ENCODE measurements at regions not wholly inside any gene's neighbourhood (a gene's known extent, or its start where the extent isn't known, plus 50 kb on each side); places are given as distances from the start of the nearest gene placed in this dataset.

DNA sequence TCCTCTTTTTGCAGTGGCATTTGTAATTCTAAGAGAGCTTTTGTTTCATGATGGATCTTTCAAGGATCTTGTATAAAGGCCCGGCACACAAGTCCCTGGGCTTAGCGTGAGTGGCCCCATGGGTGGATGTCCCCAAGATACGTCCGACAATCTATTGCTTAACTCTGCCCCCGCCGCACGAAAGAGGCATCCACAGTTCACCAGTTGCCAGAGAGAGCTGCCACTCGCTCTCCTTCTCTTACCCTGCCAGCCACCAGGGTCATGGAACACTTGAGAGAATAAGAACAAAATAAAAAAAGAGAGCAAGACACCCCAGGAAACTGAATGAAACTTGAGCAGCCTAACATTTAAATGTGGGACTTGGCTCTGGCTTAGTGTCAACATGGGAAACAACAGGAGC lies 92.3 kb downstream of the CTAGE1 start:
- TF ChIP-seq, protein P1, sequence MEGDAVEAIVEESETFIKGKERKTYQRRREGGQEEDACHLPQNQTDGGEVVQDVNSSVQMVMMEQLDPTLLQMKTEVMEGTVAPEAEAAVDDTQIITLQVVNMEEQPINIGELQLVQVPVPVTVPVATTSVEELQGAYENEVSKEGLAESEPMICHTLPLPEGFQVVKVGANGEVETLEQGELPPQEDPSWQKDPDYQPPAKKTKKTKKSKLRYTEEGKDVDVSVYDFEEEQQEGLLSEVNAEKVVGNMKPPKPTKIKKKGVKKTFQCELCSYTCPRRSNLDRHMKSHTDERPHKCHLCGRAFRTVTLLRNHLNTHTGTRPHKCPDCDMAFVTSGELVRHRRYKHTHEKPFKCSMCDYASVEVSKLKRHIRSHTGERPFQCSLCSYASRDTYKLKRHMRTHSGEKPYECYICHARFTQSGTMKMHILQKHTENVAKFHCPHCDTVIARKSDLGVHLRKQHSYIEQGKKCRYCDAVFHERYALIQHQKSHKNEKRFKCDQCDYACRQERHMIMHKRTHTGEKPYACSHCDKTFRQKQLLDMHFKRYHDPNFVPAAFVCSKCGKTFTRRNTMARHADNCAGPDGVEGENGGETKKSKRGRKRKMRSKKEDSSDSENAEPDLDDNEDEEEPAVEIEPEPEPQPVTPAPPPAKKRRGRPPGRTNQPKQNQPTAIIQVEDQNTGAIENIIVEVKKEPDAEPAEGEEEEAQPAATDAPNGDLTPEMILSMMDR (IDR thresholded peaks at IDR 0.05): no peak
- no peak for TF ChIP-seq POLR2AphosphoS5 (IDR thresholded peaks at IDR 0.05)
- no peak for TF ChIP-seq EP300 (IDR thresholded peaks at IDR 0.05)

Data from gastroesophageal sphincter (tissue), 3 donors.